ENCODE measurements at regions not wholly inside any gene's neighbourhood (a gene's known extent, or its start where the extent isn't known, plus 50 kb on each side); places are given as distances from the start of the nearest gene placed in this dataset.
"Not testable (repeated sequence)": the region's sequence is repeated elsewhere in the genome, so short reads cannot be mapped to it uniquely, and the experiment has no call there.

- DNase-seq: not testable (repeated sequence)
Observed at GRCh38 chr11:37969336-37969735, 1371.3 kb upstream of the RAG2 start.

- DNase-seq: no peak
Observed at GRCh38 chr11:37968148-37968547, 1370.1 kb upstream of the RAG2 start.

GRCh38 chr11:37967635-37968034, 1369.6 kb upstream of the RAG2 start:
- DNase-seq: no peak

- DNase-seq: no peak
Observed at GRCh38 chr11:37963440-37963839, 1365.4 kb upstream of the RAG2 start.

- no peak for DNase-seq
Observed at GRCh38 chr11:37957717-37958116, 1359.7 kb upstream of the RAG2 start.

GRCh38 chr11:37951996-37952395, 1354.0 kb upstream of the RAG2 start:
- DNase-seq: no peak

- DNase-seq: no peak
Observed at GRCh38 chr11:37948258-37948657, 1350.2 kb upstream of the RAG2 start.

- no peak for DNase-seq
Observed at GRCh38 chr11:37947821-37948220, 1349.8 kb upstream of the RAG2 start.

GRCh38 chr11:37946155-37946766, 1348.2 kb upstream of the RAG2 start:
- peak in 1 of 5 donors; percentile 0 for DNase-seq

- no peak for DNase-seq
Observed at GRCh38 chr11:37942081-37942480, 1344.0 kb upstream of the RAG2 start.

- DNase-seq: no peak
Observed at GRCh38 chr11:37929100-37929653, 1331.1 kb upstream of the RAG2 start.

- no peak for DNase-seq
Observed at GRCh38 chr11:37926772-37927171, 1328.7 kb upstream of the RAG2 start.

GRCh38 chr11:37916331-37916730, 1318.3 kb upstream of the RAG2 start:
- no peak for DNase-seq

GRCh38 chr11:37914859-37915258, 1316.8 kb upstream of the RAG2 start:
- no peak for DNase-seq

GRCh38 chr11:37908219-37908548, 1310.1 kb upstream of the RAG2 start:
- DNase-seq: no peak

- DNase-seq: no peak
Observed at GRCh38 chr11:37907436-37908218, 1309.6 kb upstream of the RAG2 start.

GRCh38 chr11:37905707-37906417, 1307.8 kb upstream of the RAG2 start:
- no peak for DNase-seq

- no peak for DNase-seq
Observed at GRCh38 chr11:37896016-37896415, 1298.0 kb upstream of the RAG2 start.

- no peak for DNase-seq
Observed at GRCh38 chr11:37881741-37882140, 1283.7 kb upstream of the RAG2 start.

- DNase-seq: no peak
Observed at GRCh38 chr11:37861671-37862070, 1263.6 kb upstream of the RAG2 start.

- DNase-seq: not testable (repeated sequence)
Observed at GRCh38 chr11:37858806-37859537, 1260.9 kb upstream of the RAG2 start.

GRCh38 chr11:37858398-37858797, 1260.4 kb upstream of the RAG2 start:
- no peak for DNase-seq

GRCh38 chr11:37857726-37858125, 1259.7 kb upstream of the RAG2 start:
- no peak for DNase-seq

All from T-helper 1 cell (primary cell).